Ishikawa (cell line): ENCODE measurements at regions not wholly inside any gene's neighbourhood (a gene's known extent, or its start where the extent isn't known, plus 50 kb on each side); places are given as distances from the start of the nearest gene placed in this dataset.

Experiments
- CREB1 ChIP-seq: IDR thresholded peaks from 2 replicates; pipeline ENCODE4 v1.6.1; 2012; ENCODE audit warnings: low read depth
- EGR1 ChIP-seq: IDR thresholded peaks from 2 replicates; pipeline ENCODE4 v1.6.1; 2012
- EP300 ChIP-seq: IDR thresholded peaks from 2 replicates; pipeline ENCODE4 v1.6.1; 2012; ENCODE audit warnings: borderline replicate concordance
- MAX ChIP-seq: IDR thresholded peaks from 2 replicates; pipeline ENCODE4 v1.6.1; 2012
- TCF12 ChIP-seq: IDR thresholded peaks from 2 replicates; pipeline ENCODE4 v1.6.1; 2012; ENCODE audit warnings: low read depth
- YY1 ChIP-seq: IDR thresholded peaks from 2 replicates; pipeline ENCODE4 v1.6.1; 2012; ENCODE audit warnings: low read depth

- TF ChIP-seq MAX = no peak
- TF ChIP-seq TCF12 = no peak
- TF ChIP-seq CREB1 = no peak
- no peak for TF ChIP-seq EP300
- TF ChIP-seq EGR1 = no peak
- no peak for TF ChIP-seq YY1
Measured at GRCh38 chr1:117798550-117798949, 130.9 kb downstream of the GDAP2 start.
